CD4-positive, alpha-beta T cell (primary cell): ENCODE measurements at regions not wholly inside any gene's neighbourhood (a gene's known extent, or its start where the extent isn't known, plus 50 kb on each side); places are given as distances from the start of the nearest gene placed in this dataset.

Experiments used
- ATAC-seq: fragments of 200-7000 bp; cut with Tn5 transposase; one replicate; pipeline ENCODE4 v1.10.0; 2022; ENCODE audit warnings: mild to moderate bottlenecking; ENCODE audit not compliant: poor library complexity
- CTCF ChIA-PET: fragments of 350-600 bp; sonication (Branson Sonifier 250); formaldehyde crosslinking; loops from one replicate; lab custom pipeline; 2021; ENCODE audit warnings: antibody characterized with exemption, inconsistent platforms; lab: Charles Lee
- POLR2A ChIA-PET: fragments of 350-600 bp; sonication (Branson Sonifier 250); formaldehyde crosslinking; loops from one replicate; lab custom pipeline; 2021; ENCODE audit warnings: antibody characterized with exemption, inconsistent platforms; lab: Charles Lee
- DNase-seq, 14 experiments: peaks; one replicate each; pipeline ENCODE4 v3.0.0-alpha.2; 2013 to 2020; ENCODE audit warnings: mixed read lengths in 2 of 14
- H3K27ac ChIP-seq, 2 donors: one replicate each; pipeline versions ENCODE4 v1.5.1 to v1.7.0; 2013; ENCODE audit warnings: low read length in 2 of 2, low read depth in 1 of 2, mild to moderate bottlenecking in 1 of 2
- H3K27me3 ChIP-seq, 2 experiments: 1 replicate in 1 of 2; 2 replicates in 1 of 2; pipeline versions ENCODE4 v1.6.1 to v1.7.0; 2013; ENCODE audit warnings: low read length in 2 of 2, control low read depth in 1 of 2, mild to moderate bottlenecking in 1 of 2, moderate library complexity in 1 of 2; ENCODE audit not compliant: insufficient read depth in 2 of 2, control insufficient read depth in 1 of 2
- H3K36me3 ChIP-seq: one replicate; pipeline ENCODE4 v1.6.1; 2013; ENCODE audit warnings: low read length, control low read depth; ENCODE audit not compliant: insufficient read depth
- H3K4me1 ChIP-seq: one replicate; pipeline ENCODE4 v1.6.1; 2013; ENCODE audit warnings: low read length, control low read depth; ENCODE audit not compliant: insufficient read depth
- H3K4me3 ChIP-seq: one replicate; pipeline ENCODE4 v1.5.1; 2013; ENCODE audit warnings: mild to moderate bottlenecking, low read length, moderate library complexity
- H3K9me3 ChIP-seq, 2 experiments: 1 replicate in 1 of 2; 2 replicates in 1 of 2; pipeline versions ENCODE4 v1.6.1 to v1.7.0; 2013; ENCODE audit warnings: low read length in 2 of 2, mild to moderate bottlenecking in 2 of 2, control low read depth in 1 of 2, moderate library complexity in 1 of 2; ENCODE audit not compliant: control insufficient read depth in 1 of 2, insufficient read depth in 1 of 2
- H3K27ac Mint-ChIP-seq: one replicate; pipeline ENCODE4 v1.8.0; 2020; ENCODE audit warnings: mixed read lengths
- H3K27me3 Mint-ChIP-seq: one replicate; pipeline ENCODE4 v1.8.0; 2021; ENCODE audit warnings: mixed read lengths
- H3K36me3 Mint-ChIP-seq: one replicate; pipeline ENCODE4 v1.8.0; 2021; ENCODE audit warnings: low read depth, mixed read lengths
- H3K4me1 Mint-ChIP-seq: one replicate; pipeline ENCODE4 v1.8.0; 2021; ENCODE audit warnings: low read depth, mixed read lengths
- H3K4me3 Mint-ChIP-seq: one replicate; pipeline ENCODE4 v1.8.0; 2020; ENCODE audit warnings: mild to moderate bottlenecking, mixed read lengths
- H3K9me3 Mint-ChIP-seq: one replicate; pipeline ENCODE4 v1.8.0; 2020; ENCODE audit warnings: mixed read lengths
- intact Hi-C, 2 experiments: fragments of 100-400 bp; cut with DNase I in 1 of 2; cut with micrococcal nuclease in 1 of 2; formaldehyde crosslinking; loops; one replicate each; pipeline versions ENCODE4 v1.15.1 to v1.9.0; 2023 to 2025; cut with DNase I, micrococcal nuclease
- TF ChIP-seq, protein P1 (sequence below): fragments of 200-600 bp; IDR thresholded peaks from one replicate; pipeline ENCODE4 v1.8.0; 2022; ENCODE audit warnings: antibody characterized with exemption, mild to moderate bottlenecking

DNA sequence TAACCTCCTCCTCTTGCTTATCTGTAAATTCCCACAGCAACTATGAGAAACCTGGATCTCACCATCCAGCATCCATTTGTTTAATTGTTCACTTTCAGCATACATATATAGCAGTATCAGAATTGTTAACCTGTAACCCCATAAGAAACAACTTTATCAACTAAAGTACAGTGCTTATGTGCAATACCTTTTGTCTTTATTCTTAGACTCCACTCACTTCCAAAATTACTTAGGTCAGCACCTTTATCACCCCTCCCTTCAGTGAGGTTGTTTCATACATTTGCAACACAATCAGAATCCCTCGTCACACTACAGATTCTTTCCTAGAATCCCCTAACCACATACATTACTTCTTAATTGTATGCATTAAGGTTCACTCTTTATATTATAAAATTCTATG, 225.9 kb upstream of the NCKAP5 start:
- Histone ChIP-seq H3K27ac (no peak overlapping the region), H3K4me1 (no peaks in the 10 kb centered on the region), H3K27me3 (peaks cover 3 to 5% of the 10 kb centered on the region in 2 experiments), H3K4me3 (no peak overlapping the region), H3K9me3 (peaks cover 0 to 9% of the 10 kb centered on the region in 2 experiments), H3K36me3 (no peaks in the 10 kb centered on the region)
- Mint-ChIP-seq H3K9me3 (peaks cover 17% of the 10 kb centered on the region), H3K4me3 (no peak overlapping the region), H3K27me3 (peaks cover 12% of the 10 kb centered on the region), H3K36me3 (no peaks in the 10 kb centered on the region), H3K27ac (no peak overlapping the region), H3K4me1 (no peaks in the 10 kb centered on the region)
- ATAC-seq, result no peak
- ChIA-PET POLR2A (no interaction called here), CTCF (no interaction called here)
- intact Hi-C loops, result no loop called here
- TF ChIP-seq, protein P1, sequence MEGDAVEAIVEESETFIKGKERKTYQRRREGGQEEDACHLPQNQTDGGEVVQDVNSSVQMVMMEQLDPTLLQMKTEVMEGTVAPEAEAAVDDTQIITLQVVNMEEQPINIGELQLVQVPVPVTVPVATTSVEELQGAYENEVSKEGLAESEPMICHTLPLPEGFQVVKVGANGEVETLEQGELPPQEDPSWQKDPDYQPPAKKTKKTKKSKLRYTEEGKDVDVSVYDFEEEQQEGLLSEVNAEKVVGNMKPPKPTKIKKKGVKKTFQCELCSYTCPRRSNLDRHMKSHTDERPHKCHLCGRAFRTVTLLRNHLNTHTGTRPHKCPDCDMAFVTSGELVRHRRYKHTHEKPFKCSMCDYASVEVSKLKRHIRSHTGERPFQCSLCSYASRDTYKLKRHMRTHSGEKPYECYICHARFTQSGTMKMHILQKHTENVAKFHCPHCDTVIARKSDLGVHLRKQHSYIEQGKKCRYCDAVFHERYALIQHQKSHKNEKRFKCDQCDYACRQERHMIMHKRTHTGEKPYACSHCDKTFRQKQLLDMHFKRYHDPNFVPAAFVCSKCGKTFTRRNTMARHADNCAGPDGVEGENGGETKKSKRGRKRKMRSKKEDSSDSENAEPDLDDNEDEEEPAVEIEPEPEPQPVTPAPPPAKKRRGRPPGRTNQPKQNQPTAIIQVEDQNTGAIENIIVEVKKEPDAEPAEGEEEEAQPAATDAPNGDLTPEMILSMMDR, result no peak
- no peak for DNase-seq

DNA sequence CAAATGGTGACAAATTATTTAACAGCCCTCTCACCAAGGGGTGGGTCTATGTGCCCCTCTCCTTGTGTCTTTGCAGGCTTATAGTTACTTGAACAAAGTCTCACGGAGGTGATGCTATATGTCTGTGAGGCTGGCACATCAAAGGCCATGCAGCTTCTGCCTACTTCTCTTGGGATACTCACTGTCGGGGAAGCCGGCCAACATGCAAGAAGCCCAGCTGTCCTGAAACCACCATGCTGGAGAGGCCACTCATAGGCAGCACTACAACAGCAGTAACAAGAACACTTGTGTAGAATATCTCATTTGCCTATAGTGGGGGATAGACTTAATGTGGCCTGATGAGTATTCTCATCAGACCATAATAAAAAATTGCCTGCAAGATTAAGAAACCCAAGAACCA, 233.7 kb upstream of the NCKAP5 start:
- POLR2A ChIA-PET, result no interaction called here
- CTCF ChIA-PET, result no interaction called here

DNA sequence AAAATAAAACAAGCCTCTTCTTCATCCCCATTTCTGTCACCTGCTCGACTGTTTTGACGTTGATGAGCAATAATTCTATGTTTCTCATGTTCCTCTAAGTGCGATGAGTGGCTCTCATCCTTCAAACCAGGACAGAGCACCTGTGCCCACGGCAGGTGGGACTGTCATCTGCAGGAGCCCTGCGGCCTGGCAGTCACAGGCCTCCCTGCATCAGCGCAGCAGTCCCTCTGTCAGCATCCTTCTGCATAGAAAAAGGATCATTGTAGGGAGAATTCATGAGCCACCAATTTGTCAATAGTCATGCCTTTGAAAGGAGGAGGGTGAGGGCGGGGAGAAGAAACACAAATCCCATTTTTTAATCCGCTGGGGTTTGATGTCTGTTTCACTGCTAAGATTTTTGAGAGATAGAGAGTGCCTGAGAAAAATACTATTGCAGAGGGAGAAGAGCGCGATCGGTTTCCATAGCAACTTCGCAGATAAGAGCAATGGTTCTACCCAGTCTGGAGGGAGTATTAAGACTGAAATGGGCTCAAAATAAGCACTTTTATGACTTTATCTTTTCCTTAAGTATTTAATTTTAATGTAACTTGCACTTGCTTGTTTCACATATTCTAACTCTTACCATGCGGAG, 234.3 kb upstream of the NCKAP5 start:
- no peak for ATAC-seq

More for the DNA sequence above, 233.7 kb upstream of the NCKAP5 start:
- H3K27me3 ChIP-seq, result peaks cover 6% of the 10 kb centered on the region in 2 experiments
- H3K4me3 ChIP-seq, result no peak overlapping the region
- H3K4me1 Mint-ChIP-seq, result no peaks in the 10 kb centered on the region
- H3K36me3 ChIP-seq, result no peaks in the 10 kb centered on the region
- no peak overlapping the region for H3K27ac Mint-ChIP-seq
- no peak overlapping the region for H3K4me3 Mint-ChIP-seq
- intact Hi-C loops, result no loop called here
- peaks cover 2% of the 10 kb centered on the region for H3K9me3 Mint-ChIP-seq
- ATAC-seq, result no peak
- H3K4me1 ChIP-seq, result no peaks in the 10 kb centered on the region
- peaks cover 0 to 7% of the 10 kb centered on the region in 2 experiments for H3K9me3 ChIP-seq
- H3K27me3 Mint-ChIP-seq, result peaks cover 52% of the 10 kb centered on the region
- H3K36me3 Mint-ChIP-seq, result no peaks in the 10 kb centered on the region
- no peak overlapping the region for H3K27ac ChIP-seq
- TF ChIP-seq, protein P1, result no peak
- no peak for DNase-seq

More for the DNA sequence above, 234.3 kb upstream of the NCKAP5 start:
- intact Hi-C loops, result no loop called here
- Histone ChIP-seq H3K9me3 (peaks cover 0 to 10% of the 10 kb centered on the region in 2 experiments), H3K36me3 (no peaks in the 10 kb centered on the region), H3K4me3 (no peak overlapping the region), H3K27me3 (peaks cover 6 to 12% of the 10 kb centered on the region in 2 experiments), H3K27ac (no peak overlapping the region), H3K4me1 (no peaks in the 10 kb centered on the region)
- no peak overlapping the region for H3K27ac Mint-ChIP-seq
- CTCF ChIA-PET, result no interaction called here
- no peaks in the 10 kb centered on the region for H3K4me1 Mint-ChIP-seq
- POLR2A ChIA-PET, result no interaction called here
- no peaks in the 10 kb centered on the region for H3K36me3 Mint-ChIP-seq
- TF ChIP-seq, protein P1, result no peak
- H3K4me3 Mint-ChIP-seq, result no peak overlapping the region
- no peak for DNase-seq
- peaks cover 55% of the 10 kb centered on the region for H3K27me3 Mint-ChIP-seq
- H3K9me3 Mint-ChIP-seq, result no peaks in the 10 kb centered on the region
